Heart right ventricle (tissue), 16 donors: ENCODE measurements at regions not wholly inside any gene's neighbourhood (a gene's known extent, or its start where the extent isn't known, plus 50 kb on each side); places are given as distances from the start of the nearest gene placed in this dataset.

Experiments
- ATAC-seq, 8 donors: fragments of 200-7000 bp; cut with Tn5 transposase; one replicate each; pipeline ENCODE4 v1.9.1; 2020; ENCODE audit warnings: mild to moderate bottlenecking in 8 of 8, moderate library complexity in 8 of 8, moderate number of reproducible peaks in 1 of 8
- DNase-seq, 2 donors: peaks; one replicate each; pipeline ENCODE4 v3.0.0-alpha.2; 2020
- H3K27ac ChIP-seq, 10 donors: fragments of 200-600 bp; sonication (generic) in 2 of 10; one replicate each; pipeline versions ENCODE4 v1.5.0 to v1.8.0; 2020 to 2022; ENCODE audit warnings: mild to moderate bottlenecking in 3 of 10
- H3K27me3 ChIP-seq, 7 donors: fragments of 200-600 bp; one replicate each; pipeline ENCODE4 v1.8.0; 2021 to 2022; ENCODE audit warnings: mild to moderate bottlenecking in 2 of 7
- H3K36me3 ChIP-seq, 9 donors: fragments of 200-600 bp; sonication (generic) in 1 of 9; one replicate each; pipeline versions ENCODE4 v1.5.0 to v1.8.0; 2020 to 2022; ENCODE audit warnings: mild to moderate bottlenecking in 2 of 9
- H3K4me1 ChIP-seq, 9 donors: fragments of 200-600 bp; sonication (generic) in 1 of 9; one replicate each; pipeline versions ENCODE4 v1.5.0 to v1.8.0; 2020 to 2022; ENCODE audit warnings: mild to moderate bottlenecking in 4 of 9
- H3K4me3 ChIP-seq, 10 donors: fragments of 200-600 bp; sonication (generic) in 2 of 10; one replicate each; pipeline versions ENCODE4 v1.5.0 to v1.8.0; 2020 to 2022; ENCODE audit warnings: mild to moderate bottlenecking in 7 of 10, moderate library complexity in 2 of 10
- H3K9me3 ChIP-seq, 11 donors: fragments of 200-600 bp in 10 of 11; sonication (generic) in 2 of 11; one replicate each; pipeline versions ENCODE4 v1.5.0 to v1.8.0; 2013 to 2022; ENCODE audit warnings: mild to moderate bottlenecking in 2 of 11, control low read depth in 1 of 11, moderate library complexity in 1 of 11
- CTCF ChIP-seq, 9 donors: fragments of 200-600 bp; sonication (generic) in 2 of 9; IDR thresholded peaks; one replicate each; pipeline versions ENCODE4 v1.5.0 to v1.8.0; 2021 to 2022; ENCODE audit warnings: antibody characterized with exemption in 9 of 9, mild to moderate bottlenecking in 5 of 9, moderate library complexity in 1 of 9
- WGBS, 2 donors: extraction: QIAGEN DNeasy Blood & Tissue Kit; methylation state at CpG; one replicate each; pipeline ENCODE4 v1.1.7; 2013; ENCODE audit warnings: inconsistent platforms in 1 of 2; 5-methylcytosine and 5-hydroxymethylcytosine counted together
- intact Hi-C, 10 donors: fragments of 100-400 bp; cut with DNase I; formaldehyde crosslinking; loops; one replicate each; pipeline versions ENCODE4 v1.11.1 to v1.14.2; 2022
- donor health status: Arrhythmogenic right ventricular cardiomyopathy.
- donor health status: ischemic (EF 13 %, LVEDD 7.1; RV severe dilation, severe dysfunction).
- donor health status: healthy with polysubstance abuse.
- donor health status: DM: no; HTN: yes; CAD: no.
- donor health status: DM: no; HTN: no; CAD: no.
- donor health status: ischemic (EF 25% LVEDD 6.9; RV normal size, moderate dysfunction).
- donor health status: ischemic (EF 25% LVEDD 5.7; RV mildly dilated, moderate dysfunction).
- donor health status: healthy.
- donor health status: DM: yes; HTN: yes; CAD: no.
- donor health status: Ischemic cardiomyopathy.
- donor health status: ischemic (EF 35%, LVEDD 5.7; RV mildly dilated, moderate dysfunction).
- donor health status: nonischemic (EF 11% LVEDD 7.7; RV severe dilation, severe dysfunction).
- donor health status: DM: yes; HTN: yes; CAD: no.
- donor health status: PGD.
- donor health status: ischemic (EF 29% LVEDD 5.4; RV normal size, mild dysfunction).
- donor health status: nonischemic (EF 23%, LVEDD 6.1; RV moderate dilation, normal function).

GRCh38 chrX:82230013-82230412 lies 1028.1 kb downstream of the SH3BGRL start:
- Histone ChIP-seq H3K36me3 (no peaks in the 10 kb centered on the region), H3K9me3 (peaks cover 0 to 17% (median 0%) of the 10 kb centered on the region in 11 donors), H3K27me3 (peaks cover 0 to 6% (median 0%) of the 10 kb centered on the region in 7 donors), H3K27ac (no peak overlapping the region), H3K4me3 (no peak overlapping the region), H3K4me1 (no peaks in the 10 kb centered on the region)
- no peak for TF ChIP-seq CTCF (IDR thresholded peaks at IDR 0.05)
- intact Hi-C loops = no loop called here
- no peak for ATAC-seq
- WGBS, 2 donors = 53 to 69% methylated on average over 3 of the region's 3 CpGs
- no peak for DNase-seq

- Histone ChIP-seq H3K4me3 (no peak overlapping the region), H3K27me3 (peaks cover 0 to 6% (median 0%) of the 10 kb centered on the region in 7 donors), H3K9me3 (peaks cover 0 to 30% (median under 1%) of the 10 kb centered on the region in 11 donors), H3K36me3 (no peaks in the 10 kb centered on the region), H3K4me1 (no peaks in the 10 kb centered on the region), H3K27ac (no peak overlapping the region)
- DNase-seq (no peak), ATAC-seq (no peak)
- intact Hi-C loops = no loop called here
- no peak for TF ChIP-seq CTCF (IDR thresholded peaks at IDR 0.05)
Measured at GRCh38 chrX:82232679-82233078, 1030.8 kb downstream of the SH3BGRL start.

GRCh38 chrX:82237328-82237727 lies 1035.4 kb downstream of the SH3BGRL start:
- no peak for ATAC-seq
- WGBS, 2 donors = 67 to 78% methylated on average over 1 of the region's 1 CpG
- intact Hi-C loops = no loop called here

More at GRCh38 chrX:82237328-82237727, 1035.4 kb downstream of the SH3BGRL start:
- DNase-seq = no peak
- Histone ChIP-seq H3K4me1 (no peaks in the 10 kb centered on the region), H3K27ac (no peak overlapping the region), H3K36me3 (no peaks in the 10 kb centered on the region), H3K4me3 (no peak overlapping the region), H3K27me3 (no peaks in the 10 kb centered on the region), H3K9me3 (peaks cover 0 to 44% (median 5%) of the 10 kb centered on the region in 11 donors)
- no peak for TF ChIP-seq CTCF (IDR thresholded peaks at IDR 0.05)
